ENCODE measurements at regions not wholly inside any gene's neighbourhood (a gene's known extent, or its start where the extent isn't known, plus 50 kb on each side); places are given as distances from the start of the nearest gene placed in this dataset.

GRCh38 chr1:95622609-95623008 lies 388.6 kb downstream of the RWDD3 start:
- no peak for TF ChIP-seq CTCF (IDR thresholded peaks at IDR 0.05)
- no peak for TF ChIP-seq EP300 (IDR thresholded peaks at IDR 0.05)
- no peak for TF ChIP-seq POLR2A (IDR thresholded peaks at IDR 0.05; ENCODE audit: low read depth)
- TF ChIP-seq POLR2AphosphoS5 (IDR thresholded peaks at IDR 0.05), result no peak
